Left lung (tissue), 4 donors: ENCODE measurements at regions not wholly inside any gene's neighbourhood (a gene's known extent, or its start where the extent isn't known, plus 50 kb on each side); places are given as distances from the start of the nearest gene placed in this dataset.
A peak's percentile ranks its signal among the peaks of the same experiment; 100 is the strongest.

ENCODE experiments used
- ATAC-seq: fragments of 200-7000 bp; cut with Tn5 transposase; one replicate; pipeline ENCODE4 v1.9.1; 2020; ENCODE audit warnings: moderate library complexity
- DNase-seq, 4 donors: peaks; one replicate each; pipeline ENCODE4 v3.0.0-alpha.2; 2013 to 2020
- H3K27ac ChIP-seq, 2 donors: fragments of 200-600 bp; sonication (generic) in 1 of 2; one replicate each; pipeline versions ENCODE4 v1.5.0 to v1.8.0; 2020 to 2021
- H3K27me3 ChIP-seq, 2 donors: fragments of 200-600 bp; sonication (generic) in 1 of 2; one replicate each; pipeline versions ENCODE4 v1.5.0 to v1.8.0; 2020 to 2021
- H3K36me3 ChIP-seq, 2 donors: fragments of 200-600 bp; sonication (generic) in 1 of 2; one replicate each; pipeline versions ENCODE4 v1.5.0 to v1.8.0; 2020 to 2021
- H3K4me1 ChIP-seq, 2 donors: fragments of 200-600 bp; one replicate each; pipeline ENCODE4 v1.8.0; 2021
- H3K4me3 ChIP-seq, 2 donors: fragments of 200-600 bp; sonication (generic) in 1 of 2; one replicate each; pipeline versions ENCODE4 v1.5.0 to v1.8.0; 2020 to 2021; ENCODE audit warnings: mild to moderate bottlenecking in 1 of 2
- H3K9me3 ChIP-seq, 2 donors: fragments of 200-600 bp; sonication (generic) in 1 of 2; one replicate each; pipeline versions ENCODE4 v1.5.0 to v1.8.0; 2020 to 2021
- CTCF ChIP-seq, 2 donors: fragments of 200-600 bp; sonication (generic) in 1 of 2; IDR thresholded peaks; one replicate each; pipeline versions ENCODE4 v1.5.0 to v1.8.0; 2021; ENCODE audit warnings: antibody characterized with exemption in 2 of 2
- intact Hi-C, 2 donors: fragments of 100-400 bp; cut with DNase I; formaldehyde crosslinking; loops; one replicate each; pipeline versions ENCODE4 v1.11.2 to v1.14.2; 2022
- donor health status: DM: no; HTN: yes; CAD: no.
- donor health status: DM: no; HTN: no; CAD: no.

DNA sequence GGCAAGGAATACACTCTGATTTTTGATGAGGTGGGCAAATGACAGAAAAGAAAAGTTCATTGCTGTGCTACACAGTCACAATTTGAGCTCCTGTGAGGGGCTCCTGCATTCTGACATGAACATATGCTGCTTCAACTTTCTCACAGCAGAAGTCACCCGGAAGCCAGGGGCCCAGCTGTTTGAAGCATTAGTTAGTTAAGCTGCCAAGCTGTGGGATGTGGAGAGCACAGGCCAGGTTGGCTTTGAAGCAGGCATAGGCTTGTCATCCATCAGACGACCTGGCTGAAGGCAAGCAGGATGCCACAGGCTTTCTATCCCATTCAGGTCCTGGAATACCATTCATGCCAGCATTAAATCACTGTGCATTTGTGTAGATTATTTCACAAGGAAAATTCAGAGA is 63.1 kb downstream of the MTNR1B start:
- H3K27me3 ChIP-seq: no peaks in the 10 kb centered on the region
- no peak overlapping the region for H3K4me3 ChIP-seq
- DNase-seq (peak in 2 of 4 donors; percentile 11 to 37), ATAC-seq (no peak)
- no peak for TF ChIP-seq CTCF (IDR thresholded peaks at IDR 0.05)
- H3K36me3 ChIP-seq: no peaks in the 10 kb centered on the region
- no peaks in the 10 kb centered on the region for H3K9me3 ChIP-seq
- intact Hi-C loops: no loop called here
- no peaks in the 10 kb centered on the region for H3K4me1 ChIP-seq
- no peak overlapping the region for H3K27ac ChIP-seq

GRCh38 chr11:93033093-93033492 is 63.6 kb downstream of the MTNR1B start:
- H3K4me3 ChIP-seq: no peak overlapping the region
- no peaks in the 10 kb centered on the region for H3K36me3 ChIP-seq
- DNase-seq (no peak), ATAC-seq (no peak)
- no peak for TF ChIP-seq CTCF (IDR thresholded peaks at IDR 0.05)
- no peak overlapping the region for H3K27ac ChIP-seq
- H3K4me1 ChIP-seq: no peaks in the 10 kb centered on the region
- intact Hi-C loops: no loop called here
- H3K9me3 ChIP-seq: no peaks in the 10 kb centered on the region
- no peaks in the 10 kb centered on the region for H3K27me3 ChIP-seq

DNA sequence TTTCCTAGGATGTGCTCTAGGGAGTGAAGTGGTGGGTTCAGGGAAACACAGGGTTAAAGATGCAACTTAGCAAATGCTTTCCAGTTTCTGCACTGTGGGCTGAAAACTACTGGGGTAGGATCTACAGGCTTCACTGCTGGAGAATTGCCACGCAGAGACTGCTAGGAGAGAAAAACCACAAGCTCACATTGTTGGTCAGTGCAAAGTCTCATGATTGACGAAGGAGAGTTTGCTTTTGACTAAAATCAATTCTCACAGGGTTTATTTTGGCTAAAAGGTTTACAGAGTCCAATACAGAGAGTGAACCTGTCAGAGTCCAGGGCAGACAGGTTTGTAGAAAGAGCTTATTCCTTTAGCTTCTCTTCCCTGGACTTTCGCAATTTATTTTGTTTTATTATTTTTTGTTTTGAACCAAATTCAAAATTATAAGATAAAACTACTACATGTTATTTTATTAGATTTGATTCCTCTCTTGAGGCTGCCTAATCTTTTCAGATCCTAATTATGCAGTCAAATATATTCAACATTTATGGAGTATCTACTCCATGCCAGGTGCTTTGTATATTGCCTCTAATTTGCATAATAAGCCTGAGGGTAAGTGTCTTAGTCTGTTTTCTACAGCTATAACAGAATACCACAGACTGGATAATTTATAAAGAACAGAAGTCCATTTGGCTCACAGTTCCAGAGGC is 64.7 kb downstream of the MTNR1B start:
- Histone ChIP-seq H3K4me3 (no peak overlapping the region), H3K9me3 (no peaks in the 10 kb centered on the region), H3K27ac (no peak overlapping the region), H3K4me1 (no peaks in the 10 kb centered on the region), H3K27me3 (no peaks in the 10 kb centered on the region), H3K36me3 (no peaks in the 10 kb centered on the region)
- TF ChIP-seq CTCF (IDR thresholded peaks at IDR 0.05): no peak
- intact Hi-C loops: no loop called here
- ATAC-seq (no peak), DNase-seq (no peak)

DNA sequence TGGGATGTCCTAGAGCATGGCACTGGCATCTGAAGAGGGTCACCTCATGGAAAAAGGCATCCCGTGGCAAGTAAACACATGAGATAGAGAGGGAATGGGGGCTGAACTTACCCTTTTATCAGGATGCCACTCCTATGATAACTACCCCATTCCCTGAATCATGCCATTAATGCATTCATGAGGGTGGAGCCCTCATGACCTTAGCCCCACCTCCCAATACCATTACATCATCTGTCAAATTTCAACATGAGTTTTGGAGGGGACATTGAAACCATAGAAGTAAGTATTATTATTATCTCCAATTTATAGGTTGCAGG is 65.2 kb downstream of the MTNR1B start:
- H3K4me3 ChIP-seq: no peak overlapping the region
- no peaks in the 10 kb centered on the region for H3K4me1 ChIP-seq
- ATAC-seq (no peak), DNase-seq (no peak)
- no peaks in the 10 kb centered on the region for H3K27me3 ChIP-seq
- intact Hi-C loops: no loop called here
- TF ChIP-seq CTCF (IDR thresholded peaks at IDR 0.05): no peak
- H3K9me3 ChIP-seq: no peaks in the 10 kb centered on the region
- no peaks in the 10 kb centered on the region for H3K36me3 ChIP-seq
- H3K27ac ChIP-seq: no peak overlapping the region

- no peak overlapping the region for H3K27ac ChIP-seq
- H3K9me3 ChIP-seq: peaks cover 0 to 13% of the 10 kb centered on the region in 2 donors
- no peak for TF ChIP-seq CTCF (IDR thresholded peaks at IDR 0.05)
- no peak overlapping the region for H3K4me3 ChIP-seq
- no peaks in the 10 kb centered on the region for H3K4me1 ChIP-seq
- DNase-seq (no peak), ATAC-seq (no peak)
- H3K27me3 ChIP-seq: no peaks in the 10 kb centered on the region
- H3K36me3 ChIP-seq: no peaks in the 10 kb centered on the region
- intact Hi-C loops: no loop called here
Measured at GRCh38 chr11:93038521-93038920, 69.1 kb downstream of the MTNR1B start.
